HCT116 (cell line): ENCODE measurements at regions not wholly inside any gene's neighbourhood (a gene's known extent, or its start where the extent isn't known, plus 50 kb on each side); places are given as distances from the start of the nearest gene placed in this dataset.

Experiments
- ATAC-seq: fragments of 200-7000 bp; cut with Tn5 transposase; 2 replicates; pipeline ENCODE4 v1.9.1; 2020; ENCODE audit warnings: mild to moderate bottlenecking, moderate library complexity
- BruUV-seq: library from RNA; stranded (reverse); fragments of 400-500 nt; replicated peaks from 2 replicates; lab custom pipeline; 2021; lab: Mats Ljungman, UMichigan
- CTCF ChIA-PET: fragments of 300-600 bp; sonication (Branson Sonifier 250); formaldehyde crosslinking; loops from one replicate; lab custom pipeline; 2021; ENCODE audit warnings: antibody characterized with exemption; lab: Charles Lee
- POLR2A ChIA-PET: fragments of 300-600, 350-600 bp; sonication (Branson Sonifier 250); formaldehyde crosslinking; loops from one replicate; lab custom pipeline; 2021; ENCODE audit warnings: antibody characterized with exemption; lab: Charles Lee
- RAD21 ChIA-PET, 2 experiments: fragments of 300-600 bp; sonication (Branson Sonifier 250); formaldehyde crosslinking; loops; one replicate each; lab custom pipeline; 2023; ENCODE audit warnings: low total read pairs in 2 of 2; ENCODE audit not compliant: uncharacterized antibody in 2 of 2, unreplicated experiment in 2 of 2, low non-redundant PET in 1 of 2; lab: Charles Lee
- DNase-seq: peaks from one replicate; pipeline ENCODE4 v3.0.0-alpha.2; 2010; ENCODE audit warnings: low read depth, low spot score
- H2AFZ ChIP-seq: fragments of 200-600 bp; shearing (Covaris generic), sonication (generic); 2 replicates; pipeline ENCODE4 v1.6.1; 2017; ENCODE audit warnings: low read depth, mixed run types, mixed read lengths, antibody characterized with exemption, low read length; ENCODE audit not compliant: poor library complexity, severe bottlenecking
- H3K27ac ChIP-seq: 2 replicates; pipeline ENCODE4 v1.5.1; 2012; ENCODE audit warnings: low read depth, low read length
- H3K27me3 ChIP-seq: fragments of 200-600 bp; sonication (generic); 2 replicates; pipeline ENCODE4 v1.6.1; 2016; ENCODE audit warnings: mixed run types, low read length, mixed read lengths; ENCODE audit not compliant: insufficient read depth
- H3K36me3 ChIP-seq, 2 experiments: fragments of 200-500 bp in 1 of 2; fragments of 200-600 bp in 1 of 2; sonication (Bioruptor generic) in 1 of 2; sonication (generic) in 1 of 2; 2 replicates each; pipeline versions ENCODE4 v1.5.1 to v1.6.1; 2014 to 2016; ENCODE audit warnings: low read length in 2 of 2, inconsistent platforms in 1 of 2, mixed read lengths in 1 of 2, mixed run types in 1 of 2; ENCODE audit not compliant: insufficient read depth in 2 of 2, control insufficient read depth in 1 of 2
- H3K4me1 ChIP-seq, 2 experiments: fragments of 200-600 bp in 1 of 2; sonication (generic) in 1 of 2; 2 replicates each; pipeline versions ENCODE4 v1.5.1 to v1.6.1; 2012 to 2017; ENCODE audit warnings: low read length in 2 of 2, inconsistent platforms in 1 of 2, mild to moderate bottlenecking in 1 of 2, mixed read lengths in 1 of 2, mixed run types in 1 of 2, moderate library complexity in 1 of 2; ENCODE audit not compliant: insufficient read depth in 2 of 2, control insufficient read depth in 1 of 2
- H3K4me2 ChIP-seq: fragments of 200-600 bp; sonication (generic); 2 replicates; pipeline ENCODE4 v1.6.1; 2017; ENCODE audit warnings: mixed run types, low read length, mixed read lengths
- H3K4me3 ChIP-seq, 2 experiments: fragments of 200-600 bp in 1 of 2; sonication (generic) in 1 of 2; replicated peaks in 1 of 2; 2 replicates each; pipeline ENCODE4 v1.5.1; 2011 to 2016; ENCODE audit warnings: low read length in 2 of 2, control low read depth in 1 of 2, low read depth in 1 of 2, mild to moderate bottlenecking in 1 of 2, mixed read lengths in 1 of 2, mixed run types in 1 of 2
- H3K79me2 ChIP-seq: fragments of 200-600 bp; sonication (generic); 2 replicates; pipeline ENCODE4 v1.6.1; 2017; ENCODE audit warnings: mild to moderate bottlenecking, mixed run types, low read length, moderate library complexity, mixed read lengths; ENCODE audit not compliant: insufficient read depth
- H3K9ac ChIP-seq: fragments of 200-600 bp; sonication (generic); 2 replicates; pipeline ENCODE4 v1.6.1; 2016; ENCODE audit warnings: low read length, mixed read lengths
- H3K9me2 ChIP-seq: fragments of 200-600 bp; sonication (generic), shearing (Covaris generic); 2 replicates; pipeline ENCODE4 v1.6.1; 2017; ENCODE audit warnings: mixed run types, mild to moderate bottlenecking, moderate library complexity; ENCODE audit not compliant: insufficient read depth
- H3K9me3 ChIP-seq, 2 experiments: fragments of 200-500 bp in 1 of 2; fragments of 200-600 bp in 1 of 2; sonication (Bioruptor generic) in 1 of 2; sonication (generic) in 1 of 2; 2 replicates each; pipeline ENCODE4 v1.6.1; 2014 to 2017; ENCODE audit warnings: low read length in 2 of 2, mixed read lengths in 2 of 2, inconsistent platforms in 1 of 2, low read depth in 1 of 2, mild to moderate bottlenecking in 1 of 2, mixed run types in 1 of 2, moderate library complexity in 1 of 2; ENCODE audit not compliant: control insufficient read depth in 1 of 2, insufficient read depth in 1 of 2
- H4K20me1 ChIP-seq: fragments of 200-600 bp; sonication (generic), shearing (Covaris generic); 2 replicates; pipeline ENCODE4 v1.6.1; 2017; ENCODE audit warnings: mixed run types, mild to moderate bottlenecking, moderate library complexity; ENCODE audit not compliant: insufficient read depth
- POLR2AphosphoS5 ChIP-seq: IDR thresholded peaks from 2 replicates; pipeline ENCODE4 v1.6.1; 2011; ENCODE audit warnings: mild to moderate bottlenecking, low read depth, low read length, moderate library complexity
- RAD21 ChIP-seq: IDR thresholded peaks from 2 replicates; pipeline ENCODE4 v1.6.1; 2012; ENCODE audit warnings: low read depth, mild to moderate bottlenecking
- REST ChIP-seq: IDR thresholded peaks from 2 replicates; pipeline ENCODE4 v1.6.1; 2012; ENCODE audit warnings: low read depth
- SRF ChIP-seq: IDR thresholded peaks from 2 replicates; pipeline ENCODE4 v1.6.1; 2012; ENCODE audit warnings: low read depth
- YY1 ChIP-seq: IDR thresholded peaks from 2 replicates; pipeline ENCODE4 v1.6.1; 2011; ENCODE audit warnings: low read length, low read depth, moderate library complexity, mild to moderate bottlenecking; ENCODE audit not compliant: insufficient replicate concordance; ENCODE audit errors: extremely low read depth
- ZBTB33 ChIP-seq: IDR thresholded peaks from 2 replicates; pipeline ENCODE4 v1.6.1; 2011; ENCODE audit warnings: mild to moderate bottlenecking, low read length, moderate library complexity; ENCODE audit not compliant: insufficient replicate concordance; ENCODE audit errors: extremely low read depth
- intact Hi-C: fragments of 100-400 bp; cut with micrococcal nuclease; formaldehyde crosslinking; loops from 2 replicates; pipeline ENCODE4 v1.10.0; 2022

- no peak for TF ChIP-seq REST
Measured at GRCh38 chr7:41383596-41383995, 319.3 kb downstream of the INHBA start (continued).

GRCh38 chr7:41378156-41378555 is 324.7 kb downstream of the INHBA start:
- BruUV-seq: no TSS peak
- CTCF ChIA-PET: no interaction called here
- RAD21 ChIA-PET: no interaction called here
- POLR2A ChIA-PET: no interaction called here
- no peak for TF ChIP-seq SRF
- no peak for TF ChIP-seq POLR2AphosphoS5
- no peak for TF ChIP-seq RAD21
- no peak for TF ChIP-seq ZBTB33
- TF ChIP-seq YY1: no peak
- intact Hi-C loops: no loop called here
- no peaks in the 10 kb centered on the region for H4K20me1 ChIP-seq
- no peak overlapping the region for H3K27ac ChIP-seq
- H3K4me2 ChIP-seq: no peak overlapping the region
- no peak overlapping the region for H2AFZ ChIP-seq
- no peaks in the 10 kb centered on the region for H3K36me3 ChIP-seq
- no peaks in the 10 kb centered on the region for H3K79me2 ChIP-seq
- no peak overlapping the region for H3K9ac ChIP-seq
- H3K27me3 ChIP-seq: no peaks in the 10 kb centered on the region
- no peaks in the 10 kb centered on the region for H3K9me3 ChIP-seq
- DNase-seq (no peak), ATAC-seq (no peak)
- H3K4me3 ChIP-seq: no peak overlapping the region
- no peaks in the 10 kb centered on the region for H3K9me2 ChIP-seq
- H3K4me1 ChIP-seq: no peaks in the 10 kb centered on the region
